ENCODE measurements at regions not wholly inside any gene's neighbourhood (a gene's known extent, or its start where the extent isn't known, plus 50 kb on each side); places are given as distances from the start of the nearest gene placed in this dataset.

DNA sequence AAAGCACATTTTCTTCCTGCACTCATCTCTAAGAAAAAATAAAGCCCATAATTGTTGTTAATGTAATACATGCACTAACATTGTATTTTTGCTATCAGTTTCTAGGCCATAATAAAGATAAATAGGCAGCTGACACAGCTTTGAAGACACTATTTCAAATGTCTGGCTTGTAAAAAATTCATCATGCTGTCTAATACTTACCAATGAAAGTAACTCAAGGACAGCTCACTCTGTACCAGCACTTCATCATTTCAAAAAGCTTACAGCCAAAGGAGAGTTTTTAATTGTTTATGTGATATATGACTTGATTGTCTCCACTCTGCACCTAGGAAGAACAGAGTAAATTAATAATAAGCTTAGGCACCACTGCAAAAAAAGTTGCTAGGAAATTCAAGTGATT lies 1423.3 kb upstream of the PCDH20 start:
- no peak for DNase-seq (ENCODE audit: low read depth, low spot score)
- TF ChIP-seq EZH2 (IDR thresholded peaks at IDR 0.05) (no peak), POLR2AphosphoS5 (IDR thresholded peaks at IDR 0.05; ENCODE audit: borderline replicate concordance, low read depth, low read length) (no peak), FOXP2 (optimal IDR thresholded peaks at IDR 0.05; ENCODE audit: control extremely low read depth, extremely low read length, insufficient read depth) (no peak)
- Histone ChIP-seq H3K9me3 (ENCODE audit: low read depth, low read length) (no peaks in the 10 kb centered on the region), H3K36me3 (ENCODE audit: insufficient read depth, low read length) (no peaks in the 10 kb centered on the region), H3K27ac (no peak overlapping the region), H3K4me3 (no peak overlapping the region), H3K9ac (ENCODE audit: insufficient read length) (no peak overlapping the region)

DNA sequence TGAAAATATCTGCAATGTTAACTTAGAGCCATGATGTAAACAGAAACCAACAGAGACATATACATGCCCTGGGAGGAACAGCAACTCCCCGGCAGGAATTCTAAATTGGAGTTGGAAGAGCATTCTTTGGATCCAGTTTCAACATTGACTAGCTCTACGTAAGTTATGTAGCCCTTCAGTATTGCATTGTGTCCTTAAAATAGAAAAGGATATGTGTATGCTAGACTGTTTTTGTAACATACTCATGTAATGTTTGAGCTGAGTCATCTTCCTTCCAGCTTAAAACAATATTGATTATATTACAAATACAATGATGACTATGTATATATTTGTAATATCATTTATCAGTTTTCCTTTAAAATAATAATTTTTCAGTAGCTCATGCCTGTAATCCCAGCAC lies 1422.2 kb upstream of the PCDH20 start:
- Histone ChIP-seq H3K36me3 (ENCODE audit: insufficient read depth, low read length) (no peaks in the 10 kb centered on the region), H3K27ac (no peak overlapping the region), H3K9me3 (ENCODE audit: low read depth, low read length) (no peaks in the 10 kb centered on the region), H3K9ac (ENCODE audit: insufficient read length) (no peak overlapping the region), H3K4me3 (no peak overlapping the region)
- TF ChIP-seq POLR2AphosphoS5 (IDR thresholded peaks at IDR 0.05; ENCODE audit: borderline replicate concordance, low read depth, low read length): no peak
- no peak for TF ChIP-seq FOXP2 (optimal IDR thresholded peaks at IDR 0.05; ENCODE audit: control extremely low read depth, extremely low read length, insufficient read depth)
- TF ChIP-seq EZH2 (IDR thresholded peaks at IDR 0.05): no peak
- no peak for DNase-seq (ENCODE audit: low read depth, low spot score)

DNA sequence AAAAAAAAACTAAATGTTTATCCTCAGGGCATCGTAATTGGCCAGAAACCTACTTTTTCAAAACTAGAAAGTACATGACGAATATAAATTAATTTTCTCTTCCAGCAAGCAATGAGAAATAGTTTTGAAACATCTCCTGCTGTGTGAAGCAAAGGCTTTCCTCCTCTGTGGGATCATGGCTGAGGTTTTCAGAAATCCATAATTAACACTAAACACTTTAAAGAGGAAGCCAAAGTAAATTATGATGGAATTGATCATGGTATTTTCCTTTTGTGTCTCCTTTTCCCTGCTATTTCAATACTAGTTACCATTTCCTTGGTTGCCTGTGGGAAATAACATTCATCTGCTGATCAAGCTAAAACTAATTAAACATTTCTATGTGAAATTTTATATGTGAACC lies 1413.8 kb upstream of the PCDH20 start:
- Histone ChIP-seq H3K4me3 (peak overlapping the region; percentile 12; the same call in 1 of the 2 replicates), H3K36me3 (ENCODE audit: insufficient read depth, low read length) (no peaks in the 10 kb centered on the region), H3K27ac (peak overlapping the region; percentile 10), H3K9ac (ENCODE audit: insufficient read length) (no peak overlapping the region), H3K9me3 (ENCODE audit: low read depth, low read length) (no peaks in the 10 kb centered on the region)
- TF ChIP-seq POLR2AphosphoS5 (IDR thresholded peaks at IDR 0.05; ENCODE audit: borderline replicate concordance, low read depth, low read length): no peak
- peak; percentile 32 for TF ChIP-seq FOXP2 (optimal IDR thresholded peaks at IDR 0.05; ENCODE audit: control extremely low read depth, extremely low read length, insufficient read depth)
- no peak for TF ChIP-seq EZH2 (IDR thresholded peaks at IDR 0.05)
- peak; percentile 83 for DNase-seq (ENCODE audit: low read depth, low spot score)

DNA sequence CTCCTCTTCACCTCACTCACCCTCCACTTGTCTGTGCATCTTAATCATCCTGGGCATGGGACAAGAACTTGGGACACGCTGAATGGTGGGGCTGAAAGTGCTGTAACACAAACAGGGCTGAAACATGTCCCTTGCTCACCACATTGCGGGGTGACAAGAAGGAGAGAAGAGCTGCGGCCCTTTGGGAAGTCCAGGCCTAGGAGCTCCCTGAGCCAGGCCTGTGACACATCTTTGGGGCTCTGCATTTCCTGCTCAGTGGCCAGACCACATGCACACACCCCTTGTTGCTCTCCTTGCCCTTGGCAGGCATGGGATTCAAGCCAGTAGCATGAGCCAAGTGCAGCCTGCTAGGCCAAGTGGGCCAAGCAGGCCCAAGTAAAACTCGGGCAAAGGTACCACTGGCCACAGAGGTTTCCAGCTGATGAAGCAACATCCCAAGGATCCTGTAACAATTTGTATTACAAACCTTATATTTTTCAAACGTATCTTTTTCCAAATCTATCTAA lies 1384.3 kb upstream of the PCDH20 start:
- H3K9me3 ChIP-seq (ENCODE audit: low read depth, low read length): no peaks in the 10 kb centered on the region
- DNase-seq (ENCODE audit: low read depth, low spot score): no peak
- H3K36me3 ChIP-seq (ENCODE audit: insufficient read depth, low read length): no peaks in the 10 kb centered on the region
- no peak overlapping the region for H3K9ac ChIP-seq (ENCODE audit: insufficient read length)
- TF ChIP-seq POLR2AphosphoS5 (IDR thresholded peaks at IDR 0.05; ENCODE audit: borderline replicate concordance, low read depth, low read length): no peak
- TF ChIP-seq EZH2 (IDR thresholded peaks at IDR 0.05): no peak
- no peak for TF ChIP-seq FOXP2 (optimal IDR thresholded peaks at IDR 0.05; ENCODE audit: control extremely low read depth, extremely low read length, insufficient read depth)
- no peak overlapping the region for H3K4me3 ChIP-seq
- H3K27ac ChIP-seq: no peak overlapping the region

DNA sequence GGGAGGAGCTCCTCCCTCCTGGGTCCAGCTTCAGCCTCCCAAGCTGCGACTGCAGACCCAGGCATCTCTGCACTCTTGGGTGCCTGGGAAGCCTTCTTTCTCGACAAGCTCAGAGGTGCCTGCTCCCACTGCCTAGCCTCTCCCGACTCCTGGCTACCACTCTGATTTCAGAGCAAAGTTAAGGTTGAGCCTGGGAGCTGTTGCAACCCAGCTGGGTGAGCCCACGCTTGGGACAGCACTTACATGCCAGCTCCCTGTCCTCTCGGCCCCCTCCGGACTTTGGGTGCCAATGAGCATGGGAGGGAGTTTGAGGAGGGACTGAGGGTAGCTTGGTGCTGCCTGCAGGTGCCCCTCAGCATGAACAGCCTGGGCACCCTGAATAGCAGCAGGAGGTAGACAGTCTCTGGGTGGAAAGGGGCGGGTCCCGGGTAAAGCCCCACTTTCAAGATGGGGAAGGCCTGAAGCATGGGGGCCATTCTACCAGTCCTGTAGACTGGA lies 1383.4 kb upstream of the PCDH20 start:
- Histone ChIP-seq H3K4me3 (no peak overlapping the region), H3K27ac (no peak overlapping the region), H3K9me3 (ENCODE audit: low read depth, low read length) (no peaks in the 10 kb centered on the region), H3K9ac (ENCODE audit: insufficient read length) (no peak overlapping the region), H3K36me3 (ENCODE audit: insufficient read depth, low read length) (no peaks in the 10 kb centered on the region)
- no peak for DNase-seq (ENCODE audit: low read depth, low spot score)
- TF ChIP-seq EZH2 (IDR thresholded peaks at IDR 0.05) (no peak), POLR2AphosphoS5 (IDR thresholded peaks at IDR 0.05; ENCODE audit: borderline replicate concordance, low read depth, low read length) (no peak), FOXP2 (optimal IDR thresholded peaks at IDR 0.05; ENCODE audit: control extremely low read depth, extremely low read length, insufficient read depth) (no peak)

- TF ChIP-seq EZH2 (IDR thresholded peaks at IDR 0.05) (no peak), POLR2AphosphoS5 (IDR thresholded peaks at IDR 0.05; ENCODE audit: borderline replicate concordance, low read depth, low read length) (no peak), FOXP2 (optimal IDR thresholded peaks at IDR 0.05; ENCODE audit: control extremely low read depth, extremely low read length, insufficient read depth) (no peak)
These were observed 1378.2 kb upstream of the PCDH20 start for GRCh38 chr13:62793850-62794249.

GRCh38 chr13:62781866-62782265 lies 1366.2 kb upstream of the PCDH20 start:
- TF ChIP-seq FOXP2 (optimal IDR thresholded peaks at IDR 0.05; ENCODE audit: control extremely low read depth, extremely low read length, insufficient read depth) (no peak), POLR2AphosphoS5 (IDR thresholded peaks at IDR 0.05; ENCODE audit: borderline replicate concordance, low read depth, low read length) (no peak), EZH2 (IDR thresholded peaks at IDR 0.05) (no peak)
- no peak overlapping the region for H3K27ac ChIP-seq
- no peaks in the 10 kb centered on the region for H3K9me3 ChIP-seq (ENCODE audit: low read depth, low read length)
- no peak overlapping the region for H3K9ac ChIP-seq (ENCODE audit: insufficient read length)
- DNase-seq (ENCODE audit: low read depth, low spot score): no peak
- H3K4me3 ChIP-seq: no peak overlapping the region
- H3K36me3 ChIP-seq (ENCODE audit: insufficient read depth, low read length): no peaks in the 10 kb centered on the region

More at GRCh38 chr13:62793850-62794249, 1378.2 kb upstream of the PCDH20 start:
- Histone ChIP-seq H3K27ac (no peak overlapping the region), H3K9ac (ENCODE audit: insufficient read length) (no peak overlapping the region), H3K4me3 (no peak overlapping the region), H3K36me3 (ENCODE audit: insufficient read depth, low read length) (no peaks in the 10 kb centered on the region), H3K9me3 (ENCODE audit: low read depth, low read length) (no peaks in the 10 kb centered on the region)
- no peak for DNase-seq (ENCODE audit: low read depth, low spot score)

DNA sequence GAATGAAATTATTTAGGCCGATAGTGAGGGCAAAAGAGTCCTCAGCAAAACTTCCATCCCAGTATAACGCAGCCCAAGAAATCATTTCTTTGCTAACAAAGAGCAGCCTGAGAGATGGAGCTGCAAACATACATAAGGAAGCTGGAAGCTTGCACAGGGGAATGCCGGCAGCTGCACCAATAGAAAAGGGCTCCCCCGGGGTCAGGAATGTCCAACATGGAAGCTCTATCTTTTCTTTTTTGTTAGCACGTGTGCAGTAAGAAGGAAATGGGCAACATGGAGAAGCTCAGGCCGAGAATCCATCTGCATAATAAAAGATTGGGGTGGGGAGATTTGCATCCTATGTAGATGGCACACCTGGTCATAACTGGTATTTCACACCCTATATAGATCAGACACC lies 1363.5 kb upstream of the PCDH20 start:
- no peak for DNase-seq (ENCODE audit: low read depth, low spot score)
- TF ChIP-seq EZH2 (IDR thresholded peaks at IDR 0.05): no peak
- no peak for TF ChIP-seq POLR2AphosphoS5 (IDR thresholded peaks at IDR 0.05; ENCODE audit: borderline replicate concordance, low read depth, low read length)
- TF ChIP-seq FOXP2 (optimal IDR thresholded peaks at IDR 0.05; ENCODE audit: control extremely low read depth, extremely low read length, insufficient read depth): no peak
- no peaks in the 10 kb centered on the region for H3K9me3 ChIP-seq (ENCODE audit: low read depth, low read length)
- H3K9ac ChIP-seq (ENCODE audit: insufficient read length): no peak overlapping the region
- H3K27ac ChIP-seq: no peak overlapping the region
- no peak overlapping the region for H3K4me3 ChIP-seq
- no peaks in the 10 kb centered on the region for H3K36me3 ChIP-seq (ENCODE audit: insufficient read depth, low read length)

DNA sequence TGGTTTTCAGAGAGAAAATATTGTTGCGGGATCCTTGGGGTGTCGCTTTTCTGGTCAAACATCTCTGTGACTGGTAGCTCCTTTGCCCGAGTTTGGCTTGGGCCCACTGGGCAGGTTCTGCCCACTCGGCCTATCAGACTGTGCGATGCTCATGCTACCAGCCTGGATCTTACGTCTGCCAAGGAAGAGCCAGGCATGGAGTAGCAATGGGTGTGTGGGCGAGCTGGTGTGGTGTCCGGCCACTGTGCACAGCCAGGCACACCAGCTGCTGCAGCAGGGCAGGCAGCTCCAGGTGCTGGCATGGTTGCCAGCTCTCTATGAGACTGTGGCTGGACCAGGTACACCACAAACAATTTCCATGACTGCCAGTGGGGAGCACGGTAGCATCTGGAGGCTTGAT lies 1351.8 kb upstream of the PCDH20 start:
- TF ChIP-seq FOXP2 (optimal IDR thresholded peaks at IDR 0.05; ENCODE audit: control extremely low read depth, extremely low read length, insufficient read depth) (no peak), POLR2AphosphoS5 (IDR thresholded peaks at IDR 0.05; ENCODE audit: borderline replicate concordance, low read depth, low read length) (no peak)
- H3K9me3 ChIP-seq (ENCODE audit: low read depth, low read length): no peaks in the 10 kb centered on the region
- DNase-seq (ENCODE audit: low read depth, low spot score): no peak
- no peak overlapping the region for H3K9ac ChIP-seq (ENCODE audit: insufficient read length)
- H3K36me3 ChIP-seq (ENCODE audit: insufficient read depth, low read length): no peaks in the 10 kb centered on the region
- no peak overlapping the region for H3K4me3 ChIP-seq
- H3K27ac ChIP-seq: no peak overlapping the region
